Liver (tissue), 8 donors: ENCODE measurements at regions not wholly inside any gene's neighbourhood (a gene's known extent, or its start where the extent isn't known, plus 50 kb on each side); places are given as distances from the start of the nearest gene placed in this dataset.

Source experiments
- DNase-seq: peaks from one replicate; pipeline ENCODE4 v3.0.0-alpha.2; 2017; ENCODE audit warnings: low spot score
- H3K27ac ChIP-seq, 2 donors: one replicate each; pipeline ENCODE4 v1.7.0; 2013; ENCODE audit warnings: inconsistent platforms in 2 of 2, low read length in 2 of 2, control low read depth in 1 of 2, low read depth in 1 of 2, mild to moderate bottlenecking in 1 of 2
- H3K27me3 ChIP-seq, 4 donors: one replicate each; pipeline versions ENCODE4 v1.6.1 to v1.7.0; 2013; ENCODE audit warnings: low read length in 3 of 4, inconsistent platforms in 1 of 4, mild to moderate bottlenecking in 1 of 4, moderate library complexity in 1 of 4; ENCODE audit not compliant: control insufficient read depth in 4 of 4, insufficient read depth in 4 of 4
- H3K36me3 ChIP-seq, 4 donors: one replicate each; pipeline versions ENCODE4 v1.6.1 to v1.7.0; 2013; ENCODE audit warnings: low read length in 3 of 4, mild to moderate bottlenecking in 3 of 4, low read depth in 1 of 4, moderate library complexity in 1 of 4; ENCODE audit not compliant: control insufficient read depth in 4 of 4, insufficient read depth in 3 of 4
- H3K4me1 ChIP-seq, 4 donors: one replicate each; pipeline versions ENCODE4 v1.6.1 to v1.7.0; 2013; ENCODE audit warnings: low read length in 3 of 4, mild to moderate bottlenecking in 3 of 4, moderate library complexity in 1 of 4; ENCODE audit not compliant: control insufficient read depth in 4 of 4, insufficient read depth in 4 of 4
- H3K4me3 ChIP-seq, 3 donors: one replicate each; pipeline versions ENCODE4 v1.6.1 to v1.7.0; 2013; ENCODE audit warnings: low read length in 3 of 3, control low read depth in 1 of 3, low read depth in 1 of 3, mild to moderate bottlenecking in 1 of 3
- H3K9ac ChIP-seq, 2 donors: one replicate each; pipeline ENCODE4 v1.7.0; 2013; ENCODE audit warnings: low read length in 2 of 2, mild to moderate bottlenecking in 2 of 2, moderate library complexity in 2 of 2, control low read depth in 1 of 2, low read depth in 1 of 2
- H3K9me3 ChIP-seq, 4 donors: one replicate each; pipeline versions ENCODE4 v1.6.1 to v1.7.0; 2013; ENCODE audit warnings: low read length in 3 of 4; ENCODE audit not compliant: control insufficient read depth in 4 of 4
- ATF3 ChIP-seq: IDR thresholded peaks from 2 replicates; pipeline ENCODE4 v1.6.1; 2016; ENCODE audit warnings: antibody characterized with exemption
- CTCF ChIP-seq: fragments of 150-350 bp; IDR thresholded peaks from 2 replicates; pipeline ENCODE4 v1.5.1; 2017; ENCODE audit warnings: improper control_type of control experiment, low read depth, low read length; ENCODE audit not compliant: missing input control
- EGR1 ChIP-seq, 2 donors: IDR thresholded peaks; 2 replicates each; pipeline ENCODE4 v1.6.1; 2016 to 2018; ENCODE audit warnings: antibody characterized with exemption in 2 of 2, low read depth in 2 of 2
- FOXA1 ChIP-seq: IDR thresholded peaks from 2 replicates; pipeline ENCODE4 v1.6.1; 2016; ENCODE audit warnings: antibody characterized with exemption
- FOXA2 ChIP-seq: IDR thresholded peaks from 2 replicates; pipeline ENCODE4 v1.6.1; 2016; ENCODE audit warnings: antibody characterized with exemption
- GABPA ChIP-seq, 2 donors: IDR thresholded peaks in 1 of 2; conservative IDR thresholded peaks in 1 of 2; 2 replicates each; pipeline ENCODE4 v1.6.1; 2016; ENCODE audit warnings: antibody characterized with exemption in 2 of 2, mild to moderate bottlenecking in 1 of 2, moderate library complexity in 1 of 2
- HNF4A ChIP-seq, 2 donors: conservative IDR thresholded peaks; 2 replicates each; pipeline ENCODE4 v1.6.1; 2016; ENCODE audit warnings: antibody characterized with exemption in 2 of 2, mild to moderate bottlenecking in 2 of 2
- HNF4G ChIP-seq: IDR thresholded peaks from 2 replicates; pipeline ENCODE4 v1.6.1; 2016; ENCODE audit warnings: antibody characterized with exemption
- JUND ChIP-seq, 2 donors: IDR thresholded peaks; 2 replicates each; pipeline ENCODE4 v1.6.1; 2016; ENCODE audit warnings: antibody characterized with exemption in 2 of 2
- MAX ChIP-seq: IDR thresholded peaks from 2 replicates; pipeline ENCODE4 v1.6.1; 2016; ENCODE audit warnings: antibody characterized with exemption
- NR2F2 ChIP-seq: IDR thresholded peaks from 2 replicates; pipeline ENCODE4 v1.6.1; 2016; ENCODE audit warnings: antibody characterized with exemption
- RAD21 ChIP-seq, 2 donors: IDR thresholded peaks; 2 replicates each; pipeline ENCODE4 v1.6.1; 2016; ENCODE audit warnings: antibody characterized with exemption in 2 of 2, mild to moderate bottlenecking in 2 of 2
- REST ChIP-seq: IDR thresholded peaks from 2 replicates; pipeline ENCODE4 v1.6.1; 2016; ENCODE audit warnings: antibody characterized with exemption, mild to moderate bottlenecking
- RXRA ChIP-seq, 2 donors: IDR thresholded peaks; 2 replicates each; pipeline ENCODE4 v1.6.1; 2017 to 2018; ENCODE audit warnings: antibody characterized with exemption in 2 of 2, mild to moderate bottlenecking in 1 of 2
- SP1 ChIP-seq: IDR thresholded peaks from 2 replicates; pipeline ENCODE4 v1.6.1; 2018; ENCODE audit warnings: antibody characterized with exemption, mild to moderate bottlenecking
- TAF1 ChIP-seq: conservative IDR thresholded peaks from 2 replicates; pipeline ENCODE4 v1.6.1; 2016; ENCODE audit warnings: antibody characterized with exemption, mild to moderate bottlenecking
- YY1 ChIP-seq: IDR thresholded peaks from 2 replicates; pipeline ENCODE4 v1.6.1; 2016; ENCODE audit warnings: antibody characterized with exemption, mild to moderate bottlenecking
- ZBTB33 ChIP-seq: IDR thresholded peaks from 2 replicates; pipeline ENCODE4 v1.6.1; 2016; ENCODE audit warnings: antibody characterized with exemption
- WGBS: extraction: QIAGEN DNeasy Blood & Tissue Kit; methylation state at CpG from one replicate; pipeline ENCODE4 v1.1.7; 2013; 5-methylcytosine and 5-hydroxymethylcytosine counted together
- donor health status: healthy.
- donor health status: healthy.
- donor health status: healthy.
- donor health status: healthy.
- donor health status: healthy.

DNA sequence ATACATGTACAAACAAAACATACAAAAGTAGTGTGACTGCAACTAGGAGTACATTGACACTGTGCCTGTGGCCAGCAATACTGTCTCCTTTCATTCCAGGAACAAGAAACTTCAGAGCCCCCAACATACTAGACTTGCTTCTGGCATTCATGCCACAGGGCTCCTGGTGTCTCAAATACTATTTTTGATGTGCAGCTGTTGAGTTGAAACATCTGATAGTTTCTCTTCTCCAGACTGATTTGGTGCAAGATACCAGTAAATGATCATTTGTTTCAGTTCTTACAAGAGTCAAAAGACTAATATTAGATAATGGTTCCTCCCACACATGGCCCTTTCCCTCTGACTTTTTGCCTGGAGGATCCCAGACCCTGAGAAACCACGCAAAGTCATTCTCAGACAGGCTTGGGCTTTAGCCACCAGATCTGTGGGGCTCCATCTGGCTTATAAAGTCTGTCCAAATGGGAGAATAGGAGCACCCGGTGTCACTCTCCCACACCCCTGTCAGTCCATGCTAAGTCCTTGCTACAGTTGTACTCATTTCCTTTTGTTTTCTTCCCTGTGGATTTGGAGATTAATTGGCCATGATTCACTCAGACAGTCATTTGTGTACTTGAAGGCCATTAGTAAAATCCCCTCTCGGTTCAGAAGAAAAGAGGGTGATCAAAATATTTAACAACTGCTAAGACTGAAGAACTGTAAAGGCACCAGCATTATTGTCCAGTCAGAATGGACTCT, 163.5 kb upstream of the RUNX1 start:
- no peak for TF ChIP-seq YY1
- no peak for TF ChIP-seq ZBTB33
- no peak for TF ChIP-seq RXRA (IDR thresholded peaks at IDR 0.05)
- TF ChIP-seq EGR1 (IDR thresholded peaks at IDR 0.05; ENCODE audit: low read depth in 2 of 2): no peak
- no peak for TF ChIP-seq FOXA1
- no peak for TF ChIP-seq HNF4A (conservative IDR thresholded peaks at IDR 0.05)
- TF ChIP-seq ATF3: no peak
- TF ChIP-seq GABPA (IDR thresholded peaks at IDR 0.05 in 1 of 2, conservative IDR thresholded peaks at IDR 0.05 in 1 of 2): no peak
- TF ChIP-seq JUND (IDR thresholded peaks at IDR 0.05): no peak
- no peak for TF ChIP-seq NR2F2
- no peak for TF ChIP-seq MAX
- no peak for TF ChIP-seq SP1
- TF ChIP-seq RAD21 (IDR thresholded peaks at IDR 0.05): no peak
- H3K9ac ChIP-seq: no peak overlapping the region
- 85% methylated on average over 3 of the region's 3 CpGs for WGBS
- no peak overlapping the region for H3K27ac ChIP-seq
- no peaks in the 10 kb centered on the region for H3K27me3 ChIP-seq
- peaks cover 0 to 2% (median 0%) of the 10 kb centered on the region in 4 donors for H3K9me3 ChIP-seq
- no peaks in the 10 kb centered on the region for H3K36me3 ChIP-seq
- no peak for DNase-seq
- no peaks in the 10 kb centered on the region for H3K4me1 ChIP-seq
- H3K4me3 ChIP-seq: no peak overlapping the region

DNA sequence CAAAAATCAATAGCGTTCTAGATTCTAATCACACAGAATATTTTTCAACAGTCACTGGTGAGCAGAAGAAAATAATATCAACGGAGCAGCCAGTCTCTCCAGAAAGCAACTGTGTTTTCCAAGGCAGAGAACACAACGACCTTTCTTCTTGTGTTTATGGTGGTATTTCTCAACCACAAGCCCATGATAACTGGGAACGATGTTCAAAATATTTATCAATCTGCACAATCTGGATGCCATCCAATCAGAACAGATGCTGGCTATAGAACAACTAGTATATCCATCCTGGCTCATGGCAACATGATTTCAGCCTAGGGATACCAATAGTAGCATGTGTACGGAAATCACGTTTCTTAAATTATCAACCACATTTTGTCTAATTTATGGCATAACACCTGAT, 162.7 kb upstream of the RUNX1 start:
- DNase-seq: no peak
- Histone ChIP-seq H3K4me1 (no peaks in the 10 kb centered on the region), H3K4me3 (no peak overlapping the region), H3K36me3 (no peaks in the 10 kb centered on the region), H3K27ac (no peak overlapping the region), H3K9me3 (peaks cover 0 to 2% (median 0%) of the 10 kb centered on the region in 4 donors), H3K27me3 (peaks cover 0 to 3% (median 0%) of the 10 kb centered on the region in 4 donors), H3K9ac (no peak overlapping the region)
- TF ChIP-seq FOXA1 (no peak), SP1 (no peak), REST (no peak), HNF4A (conservative IDR thresholded peaks at IDR 0.05) (no peak), JUND (IDR thresholded peaks at IDR 0.05) (no peak), HNF4G (no peak), RAD21 (IDR thresholded peaks at IDR 0.05) (no peak), ZBTB33 (no peak), CTCF (no peak), NR2F2 (no peak), FOXA2 (no peak), EGR1 (IDR thresholded peaks at IDR 0.05; ENCODE audit: low read depth in 2 of 2) (no peak), MAX (no peak), ATF3 (no peak), RXRA (IDR thresholded peaks at IDR 0.05) (no peak), TAF1 (no peak)
- WGBS: 78% methylated on average over 6 of the region's 6 CpGs
